ENCODE measurements at regions not wholly inside any gene's neighbourhood (a gene's known extent, or its start where the extent isn't known, plus 50 kb on each side); places are given as distances from the start of the nearest gene placed in this dataset.

GRCh38 chr11:13207270-13207664 is 70.3 kb upstream of the BMAL1 start:
- CTCF ChIA-PET: interaction anchor here (0.9 to 11.1 kb wide), 8 partner anchors 10 to 328 kb away, joined by 3 to 180 read pairs (median 10); no protein-coding TSS in a partner anchor
- H3K4me2 ChIP-seq (ENCODE audit: insufficient read depth, low read length): peak overlapping the region; percentile 98
- FAIRE-seq: no peak

GRCh38 chr11:13207665-13208594 is 69.7 kb upstream of the BMAL1 start:
- H3K9ac ChIP-seq (replicated peaks; ENCODE audit: extremely low read depth, insufficient read depth, low read length): peak overlapping the region; percentile 82
- TF ChIP-seq JUN (IDR thresholded peaks at IDR 0.05; ENCODE audit: borderline replicate concordance, insufficient read depth, insufficient read length, low read depth) (peak; percentile 92), EZH2 (IDR thresholded peaks at IDR 0.05; ENCODE audit: borderline replicate concordance, low read depth, low read length, severe bottlenecking) (no peak), POLR2AphosphoS5 (IDR thresholded peaks at IDR 0.05; ENCODE audit: insufficient read depth, low read depth, low read length) (no peak), FOS (IDR thresholded peaks at IDR 0.05; ENCODE audit: borderline replicate concordance, insufficient read depth, low read length) (peak; percentile 95), GATA2 (IDR thresholded peaks at IDR 0.05; ENCODE audit: insufficient read depth, insufficient read length, low read depth, low read length) (peak; percentile 53), POLR2A (IDR thresholded peaks at IDR 0.05; ENCODE audit: low read depth, low read length) (no peak)
- DNase-seq (ENCODE audit: low read depth, low spot score): peak; percentile 84
- H3K27me3 ChIP-seq (ENCODE audit: control insufficient read depth in 2 of 2, insufficient read depth in 2 of 2, low read length in 2 of 2): no peaks in the 10 kb centered on the region
- peak; percentile 93 for FAIRE-seq
- H3K9me1 ChIP-seq (replicated peaks; ENCODE audit: control insufficient read depth, extremely low read depth, insufficient read depth, low read length): no peaks in the 10 kb centered on the region
- ChIA-PET POLR2A (interaction anchor here (0.6 kb wide), 2 partner anchors 279 to 878 kb away, joined by 3 to 8 read pairs; no protein-coding TSS in a partner anchor), CTCF (interaction anchor here (0.6 to 11.1 kb wide), 13 partner anchors 8 to 327 kb away, joined by 3 to 180 read pairs (median 6); no protein-coding TSS in a partner anchor)
- H3K4me1 ChIP-seq (ENCODE audit: control insufficient read depth, extremely low read depth, insufficient read depth, low read length): peaks cover 26% of the 10 kb centered on the region
- intact Hi-C loops (cut with micrococcal nuclease): loop anchor here (1.0 to 5.0 kb wide), 2 partner anchors 25 to 459 kb away; partner anchors contain the start of gene FAR1
- peak overlapping the region; percentile 1 to 73 (median 43) for H3K4me3 ChIP-seq (replicated peaks in 1 of 3; ENCODE audit: insufficient read depth in 1 of 3, low read depth in 1 of 3, low read length in 3 of 3)
- peak overlapping the region; percentile 98 for H3K4me2 ChIP-seq (ENCODE audit: insufficient read depth, low read length)
- H4K20me1 ChIP-seq (replicated peaks; ENCODE audit: control insufficient read depth, extremely low read depth, insufficient read depth, low read length): no peaks in the 10 kb centered on the region
- H3K9me3 ChIP-seq (replicated peaks; ENCODE audit: control insufficient read depth, insufficient read depth, low read length): no peaks in the 10 kb centered on the region
- no peaks in the 10 kb centered on the region for H3K36me3 ChIP-seq (ENCODE audit: control insufficient read depth in 2 of 2, extremely low read depth in 1 of 2, insufficient read depth in 2 of 2, low read length in 2 of 2)
- H3K27ac ChIP-seq (ENCODE audit: insufficient read depth, low read depth, low read length): peak overlapping the region; percentile 81
- peak overlapping the region; percentile 99 for H2AFZ ChIP-seq (ENCODE audit: low read depth, low read length)
- dilution Hi-C loops (cut with MboI; ENCODE audit: extremely low pct_ligation_motif_present, low sequenced_read_pairs): no loop called here
- BruUV-seq (replicated peaks): no TSS peak
- H3K79me2 ChIP-seq (ENCODE audit: control insufficient read depth, insufficient read depth, low read length): no peaks in the 10 kb centered on the region

More at GRCh38 chr11:13207270-13207664, 70.3 kb upstream of the BMAL1 start:
- dilution Hi-C loops (cut with MboI; ENCODE audit: extremely low pct_ligation_motif_present, low sequenced_read_pairs) (no loop called here), intact Hi-C loops (cut with micrococcal nuclease) (loop anchor here (5.0 kb wide), 1 partner anchor 460 kb away; the partner anchor contains the start of gene FAR1)
- Histone ChIP-seq H3K9ac (replicated peaks; ENCODE audit: extremely low read depth, insufficient read depth, low read length) (peak overlapping the region; percentile 82), H2AFZ (ENCODE audit: low read depth, low read length) (peak overlapping the region; percentile 99), H3K79me2 (ENCODE audit: control insufficient read depth, insufficient read depth, low read length) (no peaks in the 10 kb centered on the region), H3K4me1 (ENCODE audit: control insufficient read depth, extremely low read depth, insufficient read depth, low read length) (peaks cover 26% of the 10 kb centered on the region), H3K27me3 (ENCODE audit: control insufficient read depth in 2 of 2, insufficient read depth in 2 of 2, low read length in 2 of 2) (no peaks in the 10 kb centered on the region), H3K27ac (ENCODE audit: insufficient read depth, low read depth, low read length) (no peak overlapping the region), H3K4me3 (replicated peaks in 1 of 3; ENCODE audit: insufficient read depth in 1 of 3, low read depth in 1 of 3, low read length in 3 of 3) (no peak overlapping the region), H3K36me3 (ENCODE audit: control insufficient read depth in 2 of 2, extremely low read depth in 1 of 2, insufficient read depth in 2 of 2, low read length in 2 of 2) (no peaks in the 10 kb centered on the region), H4K20me1 (replicated peaks; ENCODE audit: control insufficient read depth, extremely low read depth, insufficient read depth, low read length) (no peaks in the 10 kb centered on the region), H3K9me1 (replicated peaks; ENCODE audit: control insufficient read depth, extremely low read depth, insufficient read depth, low read length) (no peaks in the 10 kb centered on the region), H3K9me3 (replicated peaks; ENCODE audit: control insufficient read depth, insufficient read depth, low read length) (no peaks in the 10 kb centered on the region)
- no TSS peak for BruUV-seq (replicated peaks)
- POLR2A ChIA-PET: no interaction called here
- TF ChIP-seq EZH2 (IDR thresholded peaks at IDR 0.05; ENCODE audit: borderline replicate concordance, low read depth, low read length, severe bottlenecking): no peak
- DNase-seq (ENCODE audit: low read depth, low spot score): peak; percentile 4

Data from endothelial cell of umbilical vein (primary cell).